ENCODE measurements at regions not wholly inside any gene's neighbourhood (a gene's known extent, or its start where the extent isn't known, plus 50 kb on each side); places are given as distances from the start of the nearest gene placed in this dataset.

DNA sequence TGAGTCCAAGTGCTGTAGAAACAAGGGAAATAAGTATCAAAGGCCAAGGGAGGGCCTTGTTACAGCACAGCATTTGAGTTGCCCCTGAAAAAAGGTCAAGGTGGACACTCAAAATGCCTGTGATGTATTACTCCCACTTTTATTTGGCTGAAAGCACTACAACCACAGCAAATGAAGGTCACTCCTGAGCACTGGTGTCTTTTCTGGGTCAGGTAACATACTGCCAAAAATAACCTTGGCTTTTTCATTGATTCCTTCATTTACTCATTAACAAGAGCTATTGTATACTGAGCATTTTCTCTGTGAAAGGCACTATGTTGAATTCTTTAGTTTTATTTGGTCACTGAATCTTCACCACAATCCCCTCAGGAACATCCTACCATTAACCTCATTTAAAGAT, 590.3 kb downstream of the BCL11A start:
- no peak for FAIRE-seq

- no peak for FAIRE-seq
Observed at GRCh38 chr2:59961746-59962145, 591.7 kb downstream of the BCL11A start.

DNA sequence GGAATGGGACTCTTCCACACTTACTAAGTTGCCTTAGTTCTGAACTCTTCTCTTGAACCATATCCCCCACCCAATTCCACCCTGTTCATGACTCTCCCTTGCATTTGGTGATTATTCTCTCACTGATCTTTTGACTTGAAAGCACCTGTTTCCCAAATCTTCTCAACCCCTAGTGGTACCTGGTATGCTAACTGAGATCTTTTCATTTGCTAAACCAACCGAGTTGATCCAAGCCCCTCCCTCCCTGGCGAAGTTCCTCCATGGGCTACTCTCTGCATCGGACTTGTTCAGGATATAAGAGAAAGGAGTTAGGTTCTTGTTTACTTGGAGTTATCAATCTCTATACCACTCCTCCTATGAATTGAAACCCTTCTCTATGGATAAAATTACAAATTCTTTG, 593.5 kb downstream of the BCL11A start:
- no peak for FAIRE-seq

GRCh38 chr2:59957504-59957903, 596.0 kb downstream of the BCL11A start:
- FAIRE-seq, result no peak

- no peak for FAIRE-seq
Observed at GRCh38 chr2:59956981-59957380, 596.5 kb downstream of the BCL11A start.

DNA sequence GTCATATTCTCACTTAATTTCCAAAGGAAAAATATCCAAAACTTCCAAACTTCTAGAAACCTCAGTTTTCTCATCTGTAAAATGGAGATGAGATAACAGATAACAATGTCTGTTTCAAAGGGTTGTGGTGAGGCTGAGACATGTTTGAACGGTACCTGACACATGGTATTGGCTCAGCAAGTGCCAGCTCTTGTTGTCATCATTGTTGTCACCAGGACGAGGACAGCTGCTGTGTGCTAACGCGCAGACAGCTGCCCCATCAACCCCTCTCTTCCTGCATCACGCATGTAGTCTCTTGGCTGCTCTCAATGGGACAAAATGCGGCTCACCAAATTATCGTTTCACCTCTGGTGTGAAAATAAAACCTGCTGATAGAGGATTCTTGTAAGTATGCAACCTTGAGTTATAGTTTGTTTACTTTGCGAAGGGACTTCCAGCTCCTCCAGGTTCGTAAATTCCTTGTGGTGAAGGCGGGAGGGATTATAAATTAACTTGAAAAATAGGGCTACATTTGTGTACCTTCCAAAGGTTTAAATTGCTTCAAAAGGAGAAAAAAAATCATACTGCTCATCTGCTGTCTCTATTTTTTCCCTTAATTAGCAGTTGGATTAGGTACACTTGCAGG, 605.4 kb downstream of the BCL11A start:
- no peak for FAIRE-seq

GRCh38 chr2:59947209-59947608, 606.2 kb downstream of the BCL11A start:
- no peak for FAIRE-seq

DNA sequence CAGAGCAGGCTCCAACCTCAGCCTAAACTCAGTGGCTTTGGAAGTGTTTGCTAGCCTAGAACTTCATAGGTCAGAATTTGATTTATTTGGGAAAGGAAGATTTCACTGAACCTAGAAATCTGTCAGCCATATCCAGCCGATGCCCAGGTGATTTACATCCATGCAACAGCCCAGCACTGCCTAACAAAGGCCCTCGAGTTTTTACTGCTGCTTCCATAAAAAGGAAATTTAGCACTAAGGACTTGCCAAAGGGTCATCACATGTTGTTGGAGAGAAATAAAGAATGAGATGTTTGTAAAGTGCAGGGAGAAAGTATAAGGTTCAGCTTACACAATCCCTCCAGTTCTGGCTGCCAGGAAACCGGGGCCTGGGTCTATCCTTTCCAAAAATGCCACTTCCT, 614.2 kb downstream of the BCL11A start:
- no peak for FAIRE-seq

- FAIRE-seq, result no peak
Observed at GRCh38 chr2:59938181-59938580, 615.3 kb downstream of the BCL11A start.

DNA sequence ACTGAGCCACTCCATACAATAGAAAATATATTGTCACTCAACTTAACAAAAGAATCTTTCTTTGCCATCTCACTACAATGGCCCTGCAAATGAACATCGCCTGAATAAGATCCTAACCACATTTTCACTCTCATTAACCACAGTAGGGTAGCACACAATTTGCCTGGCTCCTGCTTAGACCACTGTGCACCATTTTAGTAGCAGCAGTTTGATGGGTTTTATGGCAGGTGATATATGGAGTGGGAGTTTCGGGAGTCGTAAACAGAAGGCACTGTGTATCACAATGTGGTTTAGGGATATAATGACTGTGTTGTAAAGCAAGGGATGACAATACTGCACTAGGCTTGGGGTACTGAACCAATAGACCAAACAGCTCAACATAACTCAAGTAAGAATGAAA, 617.4 kb downstream of the BCL11A start:
- FAIRE-seq, result no peak

GRCh38 chr2:59935005-59935404, 618.4 kb downstream of the BCL11A start:
- no peak for FAIRE-seq

DNA sequence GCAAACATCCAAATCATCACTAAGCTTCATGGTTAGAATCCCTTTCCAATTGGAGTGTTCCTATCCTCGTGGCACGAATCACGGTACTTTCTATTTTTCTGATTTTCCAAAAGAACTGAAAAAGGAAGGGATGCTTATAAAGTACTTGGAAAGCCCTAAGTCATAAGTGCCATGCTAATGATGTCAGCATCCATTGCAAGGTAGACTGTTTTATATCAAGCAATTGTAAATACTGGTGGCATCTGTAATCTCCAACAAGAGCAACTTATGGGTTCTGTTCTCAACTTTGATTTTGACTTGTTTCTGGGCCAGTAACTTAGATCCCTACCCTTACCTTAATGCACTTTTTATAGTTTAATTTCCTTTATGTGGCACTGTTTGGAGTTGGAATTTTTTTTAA, 619.5 kb downstream of the BCL11A start:
- no peak for FAIRE-seq

DNA sequence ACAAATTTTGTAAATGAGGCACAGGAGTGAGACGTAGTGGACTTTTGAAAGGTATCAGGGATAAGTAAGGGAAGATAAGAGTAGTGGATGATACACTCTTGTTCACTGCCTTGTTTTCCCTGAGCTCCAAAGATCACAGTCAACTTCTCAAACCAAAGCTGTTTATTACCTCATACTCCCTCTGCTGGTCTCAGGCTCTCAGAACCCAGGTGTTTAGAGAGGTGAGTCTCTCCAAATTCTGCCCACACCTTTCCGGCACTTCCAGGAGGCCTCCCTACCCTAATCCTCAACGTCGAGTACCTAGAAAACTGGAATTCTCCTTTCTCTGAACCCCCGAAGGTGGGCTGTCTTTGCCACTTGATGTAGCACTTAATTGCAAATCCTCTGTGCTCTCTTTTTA, 621.1 kb downstream of the BCL11A start:
- no peak for FAIRE-seq

DNA sequence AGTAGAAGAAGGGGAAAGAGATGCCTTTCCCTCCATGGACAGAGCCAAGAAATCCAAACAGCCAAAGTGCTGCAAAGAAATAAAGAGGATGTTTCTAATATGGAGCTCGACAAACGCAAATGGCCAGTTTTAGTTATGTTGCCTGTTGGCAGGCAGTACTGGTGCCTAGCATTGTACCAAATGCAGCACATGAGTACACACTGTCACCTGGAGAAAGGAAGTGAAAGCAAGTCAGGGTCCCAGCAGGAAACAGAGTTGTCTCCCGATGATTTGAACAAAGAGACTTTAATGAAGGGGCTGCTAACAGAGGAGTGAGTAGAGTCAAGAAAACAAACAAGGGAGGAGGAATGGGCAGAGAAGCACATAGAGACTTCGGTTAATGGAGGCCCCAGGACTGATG, 623.0 kb downstream of the BCL11A start:
- FAIRE-seq, result no peak

DNA sequence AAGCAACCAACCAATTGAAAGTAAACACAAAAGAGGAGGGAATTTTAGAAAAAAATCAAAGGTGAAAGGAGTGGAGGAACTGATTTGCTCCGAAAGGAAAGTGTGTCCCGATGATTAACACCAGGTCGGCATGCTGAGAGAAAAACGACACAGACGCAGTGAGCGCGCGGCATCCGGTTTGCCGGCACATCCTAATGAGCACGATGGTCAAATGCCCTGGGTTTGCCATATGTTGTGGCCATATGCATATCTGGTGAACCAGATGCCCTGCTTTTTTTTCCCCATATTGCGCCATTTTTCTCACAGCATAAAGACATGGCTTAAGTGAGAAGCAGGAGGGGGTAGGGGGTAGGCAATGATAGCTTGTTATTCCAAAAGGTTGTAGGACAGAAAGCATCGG, 626.7 kb downstream of the BCL11A start:
- FAIRE-seq, result no peak

GRCh38 chr2:59925321-59925720, 628.1 kb downstream of the BCL11A start:
- FAIRE-seq, result no peak

DNA sequence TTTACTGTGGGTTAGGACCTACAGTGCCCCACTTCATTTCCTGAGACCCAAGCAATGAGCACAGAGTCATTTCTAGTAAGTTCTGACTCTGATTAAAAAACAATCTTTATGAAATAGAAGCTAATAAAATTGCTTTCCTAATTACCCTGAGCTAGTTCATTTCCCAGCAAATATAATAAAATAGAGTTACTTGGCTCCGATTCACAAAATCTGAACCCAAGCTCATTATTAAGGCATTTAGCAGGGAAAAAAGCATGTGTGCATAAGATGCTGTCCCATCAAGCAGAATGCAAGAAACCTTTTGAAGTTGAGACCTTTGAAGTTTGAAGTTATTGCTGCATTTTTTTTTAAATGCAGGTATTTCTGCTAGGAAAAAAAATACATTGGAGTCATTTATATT, 629.1 kb downstream of the BCL11A start:
- no peak for FAIRE-seq

DNA sequence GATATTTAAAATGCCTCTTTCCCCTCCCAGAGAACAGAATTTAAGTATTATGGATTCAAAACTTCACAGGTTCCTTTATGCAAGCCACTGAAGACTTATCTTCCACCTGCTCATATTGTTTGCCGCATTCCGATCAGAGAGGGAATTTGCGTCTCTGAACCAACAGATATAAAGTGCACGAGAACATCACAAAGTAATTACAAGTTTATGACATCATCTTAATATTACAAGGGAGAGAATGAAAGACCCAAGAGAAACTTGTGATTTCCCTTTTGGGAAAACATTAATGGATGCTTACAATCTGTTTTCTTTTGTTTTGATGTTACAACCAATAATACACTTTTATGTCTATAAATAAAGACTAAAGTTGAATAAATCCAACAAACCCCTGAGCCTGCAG, 631.0 kb downstream of the BCL11A start:
- no peak for FAIRE-seq

DNA sequence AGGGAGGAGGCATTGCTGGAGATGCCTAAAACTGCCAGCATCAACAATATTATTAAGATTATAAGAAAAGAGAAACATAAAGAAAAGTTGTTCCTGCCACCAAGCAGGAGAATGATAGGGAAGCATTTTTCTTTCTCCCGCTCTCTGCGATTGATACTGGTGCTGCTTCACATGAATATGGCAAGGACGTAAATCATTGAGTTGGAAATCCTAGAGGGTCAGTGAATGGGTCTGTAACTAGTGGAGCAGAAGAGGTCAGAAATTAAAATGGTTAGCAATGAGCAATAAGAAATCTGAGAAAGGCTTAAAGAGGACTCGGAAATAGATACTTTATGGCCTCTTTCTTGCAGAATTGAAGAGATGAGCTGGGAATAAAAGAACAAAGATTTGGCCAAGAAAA, 631.7 kb downstream of the BCL11A start:
- no peak for FAIRE-seq

GRCh38 chr2:59920961-59921360, 632.5 kb downstream of the BCL11A start:
- no peak for FAIRE-seq

DNA sequence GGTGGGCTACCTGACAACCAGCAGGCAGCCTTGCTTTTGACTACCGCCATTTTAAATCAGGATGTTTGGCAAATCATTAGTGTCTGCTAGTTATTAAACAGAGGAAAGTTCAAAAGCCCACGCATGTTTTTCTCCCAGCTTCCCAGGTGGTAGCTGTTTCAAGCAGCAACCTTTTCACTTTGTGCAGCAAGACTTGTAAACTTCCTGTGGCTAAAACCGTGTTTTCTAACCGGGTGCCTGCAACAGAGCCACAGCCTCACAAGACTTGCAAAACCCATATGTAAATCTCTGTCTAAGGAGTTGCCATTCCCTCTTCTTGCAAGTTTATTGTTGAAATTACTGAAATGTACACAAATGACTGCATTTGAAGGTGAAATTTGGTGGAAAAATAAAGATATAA, 633.1 kb downstream of the BCL11A start:
- no peak for FAIRE-seq

DNA sequence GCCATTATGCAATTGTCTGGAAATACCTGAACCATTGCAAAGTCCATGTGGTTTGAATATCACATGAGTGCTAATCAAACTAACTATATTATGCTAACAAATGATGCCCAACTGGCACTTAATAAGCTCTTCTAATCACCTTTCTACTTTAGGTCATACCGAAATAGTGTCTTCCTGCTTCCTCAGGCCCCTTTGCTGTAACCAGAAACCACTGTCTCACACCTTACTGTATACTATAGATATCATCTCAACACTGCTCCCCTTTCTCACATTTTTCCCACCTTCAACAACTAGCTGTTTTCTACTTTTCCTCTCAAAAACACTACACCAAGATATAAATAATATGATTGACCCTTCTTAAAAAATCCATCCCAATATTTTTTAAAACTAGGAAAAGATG, 633.9 kb downstream of the BCL11A start:
- FAIRE-seq, result no peak

GRCh38 chr2:59912042-59912441, 641.4 kb downstream of the BCL11A start:
- no peak for FAIRE-seq

DNA sequence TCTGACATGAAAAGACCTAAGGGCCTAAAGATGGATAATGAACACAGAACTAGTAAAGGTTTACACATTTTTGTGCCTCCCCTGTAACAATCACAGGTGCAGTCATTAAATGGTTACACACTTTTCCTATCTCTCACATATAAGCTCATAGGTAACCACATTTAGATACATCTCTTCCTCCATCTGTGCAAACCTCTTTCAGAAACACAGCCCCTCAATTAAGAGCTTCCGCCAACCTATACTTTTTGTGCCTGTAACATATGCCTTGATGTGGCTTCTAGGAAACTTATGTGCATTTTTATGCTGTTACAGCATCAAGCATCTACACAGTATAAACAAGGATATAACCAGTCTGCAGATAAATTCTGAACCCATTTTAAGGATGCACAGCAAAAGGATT, 643.3 kb downstream of the BCL11A start:
- FAIRE-seq, result no peak

- no peak for FAIRE-seq
Observed at GRCh38 chr2:59909147-59909546, 644.3 kb downstream of the BCL11A start.

GRCh38 chr2:59905731-59906130, 647.7 kb downstream of the BCL11A start:
- FAIRE-seq, result no peak
